ENCODE measurements at regions not wholly inside any gene's neighbourhood (a gene's known extent, or its start where the extent isn't known, plus 50 kb on each side); places are given as distances from the start of the nearest gene placed in this dataset.
"Not testable (repeated sequence)": the region's sequence is repeated elsewhere in the genome, so short reads cannot be mapped to it uniquely, and the experiment has no call there.

DNA sequence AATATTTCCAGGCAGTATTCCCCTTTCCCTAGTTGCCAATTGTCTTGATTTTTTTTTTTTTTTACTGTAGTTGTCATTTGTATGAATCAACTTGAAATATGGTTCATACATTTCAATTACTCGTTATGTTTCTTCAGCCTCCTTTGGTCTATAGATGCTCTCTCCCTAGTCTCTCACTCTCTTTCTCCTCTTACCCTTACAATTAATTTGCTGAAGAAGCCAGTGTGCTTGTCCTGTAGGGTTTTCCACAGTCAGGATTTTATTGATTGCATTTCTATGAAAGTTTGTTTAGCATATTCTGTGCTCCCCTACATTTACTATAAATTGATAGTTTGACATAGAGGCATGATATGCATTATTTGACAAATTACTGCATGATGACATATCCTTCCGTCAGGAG lies 112.0 kb upstream of the PRKCQ start:
- no peak for DNase-seq (ENCODE audit: low read depth)

DNA sequence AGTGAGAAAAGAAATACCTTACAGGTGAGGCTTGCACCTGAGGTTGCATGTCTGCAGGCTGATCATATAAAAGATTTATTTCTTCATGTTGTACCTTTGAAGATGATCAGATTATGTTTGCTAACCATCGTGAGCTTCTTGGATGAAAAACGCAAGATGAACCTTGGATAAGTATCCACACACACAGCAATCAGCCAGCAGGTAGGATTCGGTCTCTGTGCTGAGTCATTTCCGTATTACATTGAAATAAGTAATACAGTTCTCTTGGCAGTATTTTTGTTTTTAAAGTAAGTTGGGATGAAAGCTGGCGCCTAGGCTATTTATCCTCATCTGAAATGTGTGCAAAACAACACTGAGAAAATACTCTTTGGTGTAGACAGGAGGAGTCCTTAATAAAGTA lies 109.0 kb upstream of the PRKCQ start:
- DNase-seq (ENCODE audit: low read depth) = no peak

DNA sequence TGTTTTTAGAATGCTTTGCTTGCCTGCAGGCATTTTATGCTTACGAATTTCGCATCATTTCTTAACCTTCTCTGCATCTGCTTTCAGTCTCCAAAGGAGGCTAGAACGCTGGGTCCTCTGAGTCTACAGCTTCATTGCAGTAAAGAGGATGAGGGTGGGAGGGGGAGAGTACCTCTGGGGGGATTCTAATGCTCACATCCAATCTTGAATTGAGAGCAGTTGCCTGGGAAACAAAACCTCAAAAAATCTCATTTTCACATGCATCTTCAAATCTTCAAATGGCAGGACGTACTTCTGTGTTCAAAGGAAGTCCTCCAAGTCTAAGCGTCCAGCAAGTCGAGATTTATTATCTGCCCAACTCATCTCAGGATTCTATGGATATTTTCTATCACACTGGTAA lies 100.7 kb upstream of the PRKCQ start:
- DNase-seq (ENCODE audit: low read depth) = no peak

DNA sequence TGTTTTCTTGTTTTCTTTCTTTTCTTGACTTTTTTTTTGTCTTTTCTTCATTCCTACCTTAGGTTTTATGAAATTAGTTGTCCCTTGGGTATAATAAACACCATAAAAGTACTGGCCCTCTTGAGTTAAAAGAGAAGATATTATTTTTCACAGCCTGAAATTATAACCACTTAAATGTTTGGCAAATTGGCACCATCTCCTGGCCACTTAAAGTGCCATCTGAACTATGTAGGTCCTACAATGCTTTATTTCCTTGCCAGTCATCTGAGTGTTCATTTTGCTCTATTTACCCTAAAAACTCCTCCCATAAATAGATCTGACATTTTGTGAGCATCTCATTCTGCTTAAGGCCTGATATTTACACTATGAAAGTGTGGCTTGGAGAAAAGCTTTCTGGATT lies 98.9 kb upstream of the PRKCQ start:
- DNase-seq (ENCODE audit: low read depth) = no peak

DNA sequence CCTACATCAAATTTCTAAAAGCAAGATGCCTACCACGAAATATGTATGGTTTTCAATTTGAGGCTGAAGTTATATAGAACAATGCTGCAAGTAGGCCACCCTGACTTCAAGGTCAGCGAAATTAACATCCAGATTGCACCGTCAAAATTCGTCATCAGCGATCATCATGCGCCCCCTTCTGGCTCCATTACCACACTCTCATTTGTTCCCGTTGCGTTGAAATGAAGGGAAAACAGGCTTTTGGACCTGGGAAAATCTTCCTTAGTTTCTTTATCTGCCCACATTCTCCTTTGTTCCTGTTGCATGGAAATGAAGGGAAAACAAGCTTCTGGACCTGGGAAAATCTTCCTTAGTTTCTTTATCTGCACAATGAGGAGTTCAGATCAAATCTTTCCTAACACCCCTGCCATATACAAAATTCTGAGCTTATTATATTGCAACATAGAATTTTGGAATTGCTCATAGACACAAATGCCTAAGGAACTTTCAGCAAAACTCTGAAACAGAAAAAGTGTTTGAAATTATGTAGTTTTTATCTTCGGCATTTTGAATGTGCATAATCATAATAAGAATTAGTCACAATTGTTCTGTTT lies 98.2 kb upstream of the PRKCQ start:
- no peak for DNase-seq (ENCODE audit: low read depth)

DNA sequence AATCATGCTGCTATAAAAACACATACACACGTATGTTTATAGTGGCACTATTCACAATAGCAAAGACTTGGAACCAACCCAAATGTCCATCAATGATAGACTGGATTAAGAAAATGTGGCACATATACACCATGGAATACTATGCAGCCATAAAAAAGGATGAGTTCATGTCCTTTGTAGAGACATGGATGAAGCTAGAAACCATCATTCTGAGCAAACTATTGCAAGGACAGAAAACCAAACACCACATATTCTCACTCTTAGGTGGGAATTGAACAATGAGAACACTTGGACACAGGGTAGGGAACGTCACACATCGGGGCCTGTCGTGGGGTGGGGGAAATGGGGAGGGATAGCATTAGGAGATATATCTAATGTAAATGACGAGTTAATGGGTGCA lies 97.1 kb upstream of the PRKCQ start:
- DNase-seq (ENCODE audit: low read depth) = not testable (repeated sequence)

DNA sequence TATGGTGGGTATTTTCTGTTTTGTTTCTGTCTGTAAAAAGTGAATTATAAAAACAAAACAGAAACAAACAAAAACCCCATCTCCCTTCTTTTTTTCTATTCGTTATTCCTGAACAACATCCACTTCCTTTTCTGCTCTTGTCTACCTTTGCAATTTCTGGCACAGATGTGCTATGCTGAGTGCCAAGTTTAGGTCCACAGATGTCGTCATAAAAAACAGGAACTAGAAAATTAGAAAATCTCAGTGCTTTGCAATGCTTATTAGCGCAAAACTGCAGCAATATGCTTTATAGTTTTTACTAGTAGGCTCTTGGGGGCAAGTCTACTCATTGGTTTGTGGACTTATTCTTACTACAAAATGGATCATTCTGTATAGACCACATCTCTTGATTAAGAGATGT lies 94.2 kb upstream of the PRKCQ start:
- DNase-seq (ENCODE audit: low read depth) = no peak

DNA sequence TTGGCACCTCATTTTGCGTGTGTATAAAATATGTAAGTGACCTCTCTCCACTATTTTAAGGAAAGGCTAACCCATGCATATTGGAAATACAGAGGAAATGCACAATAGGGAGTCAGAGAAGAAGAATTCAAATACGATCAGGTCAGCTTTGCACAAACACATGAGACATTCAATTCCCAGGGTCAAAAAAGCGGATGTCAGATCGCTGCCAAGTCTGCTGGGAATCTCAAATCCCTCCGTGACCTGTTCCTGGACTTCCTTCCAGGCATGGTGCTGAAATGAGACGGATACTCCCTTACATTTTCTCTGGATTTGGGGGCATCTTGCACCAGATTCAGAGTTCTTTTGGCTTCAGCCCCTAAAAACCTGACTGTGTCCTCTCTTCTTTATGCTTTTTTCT lies 91.9 kb upstream of the PRKCQ start:
- DNase-seq (ENCODE audit: low read depth) = no peak

DNA sequence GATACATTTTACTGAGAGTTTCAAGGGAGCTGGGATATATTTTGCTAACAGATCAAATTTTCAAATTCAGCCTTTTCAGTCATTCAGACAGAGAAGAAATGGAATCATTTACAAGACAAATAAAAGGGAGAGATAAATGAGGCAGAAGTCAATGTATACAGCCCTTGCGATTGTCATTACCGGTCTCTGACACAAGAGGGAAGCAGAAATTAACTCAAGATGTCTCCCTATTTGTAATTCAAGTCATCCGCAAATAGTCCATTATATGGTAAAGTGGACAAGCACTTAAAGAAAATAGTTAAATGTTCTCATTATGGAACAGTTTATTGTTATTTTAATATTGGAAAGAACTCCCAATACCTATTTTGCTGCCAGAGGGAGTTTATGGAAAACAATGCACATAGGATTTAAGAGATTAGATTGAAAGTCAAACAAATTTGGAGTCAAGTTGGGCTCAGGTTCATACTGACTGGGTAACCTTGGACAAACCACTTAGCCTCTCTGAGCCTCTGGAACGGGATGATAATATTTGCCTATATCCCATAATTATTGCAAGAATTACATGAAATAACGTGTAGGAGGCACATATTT lies 89.3 kb upstream of the PRKCQ start:
- no peak for DNase-seq (ENCODE audit: low read depth)

DNA sequence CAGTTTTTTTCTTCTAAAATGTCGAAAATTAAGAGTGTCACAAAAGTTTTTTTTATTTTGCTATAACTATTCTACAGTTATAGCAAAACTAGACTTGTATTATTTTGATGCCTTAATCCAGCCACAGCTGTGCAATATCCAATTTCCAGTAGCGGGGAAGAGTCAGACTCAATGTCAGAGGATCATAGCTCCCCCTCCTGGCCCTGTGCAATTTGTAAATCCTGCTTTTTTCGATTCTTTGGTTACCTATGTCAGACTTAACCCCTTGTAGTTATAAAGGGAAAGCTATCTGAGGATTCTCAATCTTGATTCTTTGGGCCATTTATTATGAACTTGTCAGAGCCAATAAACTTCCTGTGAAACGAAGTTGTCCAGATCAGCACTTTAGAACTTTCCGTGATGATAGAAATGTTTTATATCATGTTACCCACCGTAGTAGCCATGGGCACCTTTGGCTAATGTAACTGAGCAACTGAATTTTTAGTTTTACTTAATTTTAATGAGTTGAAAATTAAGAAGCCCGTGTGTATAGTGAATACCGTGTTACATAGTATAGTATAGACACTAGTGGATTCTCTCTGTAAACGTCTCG lies 87.7 kb upstream of the PRKCQ start:
- DNase-seq (ENCODE audit: low read depth) = no peak

DNA sequence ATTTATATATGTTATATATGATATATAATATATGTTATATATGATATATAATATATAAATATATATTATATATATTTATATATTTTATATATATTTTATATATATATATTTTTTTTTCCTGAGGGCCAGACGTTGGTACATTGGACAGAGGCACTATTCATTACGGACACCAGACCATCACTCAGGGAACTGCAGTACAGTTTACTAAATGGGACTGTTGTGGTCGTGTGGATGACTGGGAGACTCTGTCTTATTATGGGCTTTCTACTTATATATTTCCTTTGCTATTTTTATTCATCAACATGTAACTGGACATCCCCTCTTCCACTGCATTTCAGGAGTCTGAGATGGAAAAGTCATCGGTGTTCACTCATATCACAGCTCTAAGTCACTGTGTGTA lies 87.1 kb upstream of the PRKCQ start:
- DNase-seq (ENCODE audit: low read depth) = no peak

DNA sequence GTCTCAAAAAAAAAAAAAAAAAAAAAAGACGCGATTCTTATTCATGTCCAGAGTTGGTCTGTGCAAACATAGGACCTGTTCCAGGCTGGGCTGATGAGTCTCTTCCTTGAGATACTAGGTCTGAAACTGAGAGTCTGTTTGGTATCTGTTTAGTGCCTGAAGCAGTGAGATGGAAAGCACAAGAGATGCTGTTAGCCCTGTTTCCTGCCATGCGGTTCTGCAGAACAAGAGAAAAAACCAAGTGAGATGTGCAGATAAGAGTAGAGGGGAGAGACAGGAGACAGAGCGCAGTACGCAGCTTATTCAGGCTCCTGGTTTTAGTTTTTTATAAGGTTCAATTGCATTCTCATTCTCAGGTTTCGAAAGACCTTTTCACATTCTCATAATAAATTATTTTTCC lies 85.8 kb upstream of the PRKCQ start:
- DNase-seq (ENCODE audit: low read depth) = no peak

DNA sequence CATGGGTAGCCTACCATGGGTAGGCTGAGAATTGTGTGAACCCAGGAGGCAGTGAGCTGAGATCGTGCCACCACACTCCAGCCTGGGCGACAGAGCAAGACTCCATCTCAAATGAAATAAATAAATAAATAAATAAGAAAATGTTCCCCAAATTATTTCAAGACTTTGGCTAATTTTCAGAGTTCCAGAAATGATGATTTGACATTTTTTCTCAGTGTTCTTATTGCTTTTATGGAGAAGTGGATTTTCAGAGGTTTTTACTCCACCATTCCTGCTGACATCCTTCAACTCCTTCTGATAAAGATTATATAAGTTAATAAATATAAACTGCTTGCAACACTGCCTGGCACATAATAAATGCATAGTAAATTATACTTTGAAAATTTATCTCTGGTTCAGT lies 80.4 kb upstream of the PRKCQ start:
- no peak for DNase-seq (ENCODE audit: low read depth)

DNA sequence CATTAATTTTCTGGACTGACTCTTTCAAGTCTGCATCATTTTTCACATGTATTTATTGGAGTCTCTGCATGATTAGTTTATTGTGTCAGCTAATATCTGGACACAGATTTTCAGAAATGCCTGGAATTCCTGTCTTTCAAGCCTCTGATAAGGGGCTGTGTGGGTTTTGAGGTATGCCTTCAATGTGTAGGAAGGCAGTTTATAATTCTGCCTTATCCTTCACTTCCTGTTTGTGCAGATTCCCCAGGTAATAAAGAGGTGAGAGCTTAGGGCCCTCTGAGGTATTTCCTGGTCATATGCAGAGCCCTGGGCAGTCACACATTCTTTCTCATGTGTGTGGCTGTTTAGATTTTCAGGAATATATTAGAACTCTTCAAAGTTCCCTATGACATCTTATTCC lies 79.4 kb upstream of the PRKCQ start:
- no peak for DNase-seq (ENCODE audit: low read depth)

DNA sequence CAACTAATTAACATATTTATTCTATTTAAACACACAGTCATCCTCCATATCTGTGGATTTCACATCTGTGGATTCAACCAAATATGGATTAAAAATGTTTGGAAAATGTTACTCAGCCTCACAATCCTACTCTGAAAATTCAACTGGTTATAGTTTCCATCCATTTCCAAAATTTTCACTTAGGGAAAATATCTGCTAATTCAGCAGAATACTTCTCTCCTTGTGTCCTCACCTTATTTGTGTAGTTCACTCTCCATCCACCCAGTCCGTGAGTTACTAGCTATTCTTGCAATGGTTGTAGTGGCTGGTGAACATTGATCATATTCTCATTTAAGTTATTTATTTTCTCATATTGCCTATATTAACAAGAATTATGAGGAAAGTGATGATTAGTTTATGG lies 77.6 kb upstream of the PRKCQ start:
- no peak for DNase-seq (ENCODE audit: low read depth)

DNA sequence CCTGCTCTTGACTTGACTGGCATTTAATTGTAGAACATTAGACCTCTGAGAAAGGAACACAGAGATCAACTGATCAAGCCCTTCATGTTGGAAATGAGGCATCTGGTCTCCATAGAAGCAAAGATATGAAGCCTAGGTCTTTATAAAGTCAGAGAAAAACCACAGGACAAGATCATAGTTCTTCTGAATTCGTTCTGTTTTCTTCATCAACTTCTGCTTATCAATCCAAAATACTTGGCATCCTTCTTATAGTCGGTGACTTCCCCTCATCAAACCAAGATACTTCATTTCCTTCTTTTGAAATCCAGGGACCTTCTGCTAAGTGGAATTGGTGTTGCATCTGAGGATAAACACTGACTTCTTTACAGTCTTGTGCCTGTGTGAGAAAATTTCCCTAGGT lies 77.1 kb upstream of the PRKCQ start:
- no peak for DNase-seq (ENCODE audit: low read depth)

DNA sequence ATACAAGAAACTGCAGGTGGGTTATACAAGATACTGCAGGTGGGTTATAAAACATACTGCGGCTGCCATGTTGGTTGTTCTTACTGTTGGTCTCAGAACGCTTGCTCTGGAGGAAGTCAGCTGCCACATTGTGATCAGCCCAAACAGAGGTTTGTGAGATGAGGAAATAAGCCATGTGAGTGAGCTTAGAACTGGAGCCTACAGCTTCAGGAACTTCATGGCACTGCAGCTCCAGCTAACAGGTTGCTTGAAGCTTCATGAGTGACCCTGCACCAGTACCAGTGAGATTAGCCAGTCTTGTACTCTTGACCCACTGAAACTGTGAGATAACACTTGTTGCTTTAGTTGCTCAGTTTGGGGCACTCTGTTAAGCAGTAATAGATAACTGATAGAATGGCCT lies 74.5 kb upstream of the PRKCQ start:
- DNase-seq (ENCODE audit: low read depth) = no peak

DNA sequence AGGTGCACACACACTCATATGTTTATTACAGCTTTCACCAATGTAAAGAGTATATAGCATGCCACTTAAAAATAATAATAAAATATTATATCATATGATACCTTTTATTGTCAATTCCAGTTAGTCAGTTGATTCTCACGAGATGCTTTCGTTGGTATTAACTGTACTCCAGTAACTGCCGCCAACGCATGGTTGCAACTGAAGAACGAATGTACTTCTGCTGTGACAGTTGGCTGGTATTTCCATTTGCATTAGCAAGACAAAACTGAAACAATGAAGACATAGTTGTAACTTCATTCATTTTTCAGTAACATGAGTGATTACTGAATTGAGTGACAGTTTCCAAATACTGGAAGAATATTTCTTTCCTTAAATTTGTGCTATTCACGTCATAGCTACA lies 70.5 kb upstream of the PRKCQ start:
- DNase-seq (ENCODE audit: low read depth) = no peak

DNA sequence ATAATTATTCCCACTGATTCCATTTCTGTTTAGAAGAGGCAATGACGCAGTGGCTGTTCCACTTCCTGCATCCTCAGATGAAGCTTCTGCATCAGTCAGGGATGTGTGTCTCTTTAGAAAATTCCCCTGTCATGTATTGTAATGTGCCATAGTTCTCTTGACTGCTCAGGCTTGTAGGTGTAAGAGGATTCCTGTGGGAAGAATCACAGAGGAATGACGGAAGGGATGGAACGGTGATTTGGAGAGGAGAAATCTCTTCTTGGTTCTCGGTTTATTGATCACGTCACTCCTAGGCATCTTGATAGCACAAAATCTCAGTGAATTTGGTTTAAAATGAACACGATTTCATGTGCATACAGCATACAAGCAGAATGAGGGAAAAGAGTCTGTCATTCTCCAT lies 69.8 kb upstream of the PRKCQ start:
- DNase-seq (ENCODE audit: low read depth) = no peak

DNA sequence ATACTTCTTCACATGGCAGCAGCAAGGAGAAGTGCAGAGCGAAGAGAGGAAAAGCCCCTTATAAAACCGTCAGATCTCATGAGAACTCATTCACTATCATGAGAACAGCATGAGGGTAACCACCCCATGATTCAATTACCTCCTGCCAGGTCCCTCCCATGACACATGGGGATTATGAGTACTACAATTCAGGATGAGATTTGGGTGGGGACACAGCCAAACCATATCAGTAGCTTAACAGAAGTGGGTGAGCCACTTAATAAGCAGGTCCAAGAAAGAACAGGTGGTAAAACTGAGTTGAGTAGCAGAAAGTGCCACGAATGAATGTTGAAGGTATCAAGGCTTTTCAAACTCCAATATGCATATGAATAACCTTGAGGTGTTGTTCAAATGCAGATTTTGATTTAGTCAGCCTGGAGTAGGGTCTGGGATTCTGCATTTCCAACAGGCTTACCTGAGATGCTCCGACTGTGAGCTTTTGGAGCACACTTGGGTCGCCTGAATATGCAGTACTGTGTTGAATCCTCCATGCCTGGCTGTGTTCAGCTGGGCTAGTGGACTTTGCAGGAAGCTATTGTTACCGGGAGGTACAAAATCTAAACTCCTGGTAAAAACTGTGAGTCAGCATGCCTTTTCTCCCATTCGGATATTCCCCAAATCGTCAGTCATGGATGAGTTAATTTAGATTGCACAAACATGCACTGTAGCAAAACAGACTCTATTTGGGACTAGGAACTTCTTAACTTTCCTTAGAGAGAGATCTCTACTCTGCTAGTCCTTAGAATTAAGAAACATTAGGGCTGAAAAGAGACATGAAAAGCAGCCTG lies 69.0 kb upstream of the PRKCQ start:
- DNase-seq (ENCODE audit: low read depth) = no peak

DNA sequence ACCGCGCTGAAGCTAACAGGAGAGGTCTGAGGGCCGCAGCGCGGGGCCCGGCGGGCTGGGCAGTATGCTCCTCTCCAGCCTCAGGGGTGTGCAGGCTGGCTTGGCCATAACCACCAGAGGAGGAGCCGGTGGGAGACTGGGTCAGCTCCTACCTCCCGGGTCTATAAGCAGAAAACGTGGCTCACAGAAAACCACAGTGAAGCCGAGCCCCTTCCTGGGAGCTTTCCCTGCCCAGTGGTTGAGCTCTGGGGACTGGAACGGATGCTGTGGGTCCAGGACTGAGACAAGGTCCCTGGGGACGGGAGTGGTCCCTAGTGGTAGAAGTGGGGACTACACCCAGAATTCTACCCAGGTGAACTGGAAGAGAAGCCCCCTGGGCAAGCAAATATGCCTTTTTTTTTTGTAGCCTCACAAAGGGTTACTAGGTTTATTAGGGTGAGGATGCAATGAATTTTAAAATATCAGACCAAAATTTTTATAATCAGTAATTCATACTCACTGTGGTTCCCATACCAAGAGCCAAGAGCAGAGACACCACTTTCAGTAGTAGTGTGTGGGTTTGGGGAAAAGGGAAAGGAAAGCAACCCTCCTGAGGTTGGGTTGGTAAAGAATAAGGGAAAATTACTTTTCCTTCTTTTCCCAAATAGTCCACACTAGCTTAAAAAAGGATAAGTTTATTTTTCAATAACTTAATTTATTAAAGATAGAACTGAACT lies 67.9 kb upstream of the PRKCQ start:
- no peak for DNase-seq (ENCODE audit: low read depth)

DNA sequence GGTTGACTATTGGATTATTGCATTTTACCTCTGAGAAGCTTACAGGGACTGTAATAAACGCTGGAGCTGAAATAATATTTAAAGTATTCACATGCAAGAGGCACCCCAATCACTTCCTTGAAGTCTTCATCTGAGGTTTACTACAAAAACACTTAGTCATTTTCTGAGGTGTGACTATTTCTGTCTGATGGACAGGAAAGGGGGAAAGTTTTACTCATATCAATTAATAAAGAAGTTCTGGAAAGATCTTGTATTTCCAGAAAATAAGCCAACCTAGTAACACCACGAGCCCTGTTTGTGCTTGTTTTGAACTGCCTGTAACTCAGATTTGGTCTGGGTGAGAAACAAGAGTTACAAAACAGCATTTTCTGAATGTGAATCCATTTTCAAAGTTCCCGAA lies 63.9 kb upstream of the PRKCQ start:
- no peak for DNase-seq (ENCODE audit: low read depth)

DNA sequence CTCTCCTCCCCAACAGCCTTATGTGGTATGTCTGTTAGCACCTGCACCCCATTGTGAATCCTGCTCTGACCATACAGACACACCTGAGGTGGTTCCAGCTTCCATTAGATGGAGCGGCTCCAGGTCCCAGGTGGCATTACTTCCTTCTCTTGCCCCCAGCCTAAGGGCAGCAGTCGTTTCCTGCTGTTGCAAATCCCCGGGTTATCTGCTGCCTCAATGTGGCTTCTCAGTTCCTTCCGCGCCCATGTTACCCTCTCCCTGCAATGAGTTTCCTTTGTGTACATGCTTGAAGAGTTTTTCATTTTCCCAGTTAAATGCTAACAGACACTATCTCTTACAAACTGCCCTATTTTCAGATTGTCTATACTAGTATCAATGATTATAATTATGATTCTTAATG lies 62.8 kb upstream of the PRKCQ start:
- no peak for DNase-seq (ENCODE audit: low read depth)
